Activated naive CD4-positive, alpha-beta T cell (primary cell): ENCODE measurements at regions not wholly inside any gene's neighbourhood (a gene's known extent, or its start where the extent isn't known, plus 50 kb on each side); places are given as distances from the start of the nearest gene placed in this dataset.

ENCODE experiments used
- DNase-seq, 4 experiments: peaks; one replicate each; lab custom pipeline; 2025; lab: John Stamatoyannopoulos, UW

- no peak for DNase-seq
These were observed 287.5 kb upstream of the NPVF start for GRCh38 chr7:25515633-25516275.

DNA sequence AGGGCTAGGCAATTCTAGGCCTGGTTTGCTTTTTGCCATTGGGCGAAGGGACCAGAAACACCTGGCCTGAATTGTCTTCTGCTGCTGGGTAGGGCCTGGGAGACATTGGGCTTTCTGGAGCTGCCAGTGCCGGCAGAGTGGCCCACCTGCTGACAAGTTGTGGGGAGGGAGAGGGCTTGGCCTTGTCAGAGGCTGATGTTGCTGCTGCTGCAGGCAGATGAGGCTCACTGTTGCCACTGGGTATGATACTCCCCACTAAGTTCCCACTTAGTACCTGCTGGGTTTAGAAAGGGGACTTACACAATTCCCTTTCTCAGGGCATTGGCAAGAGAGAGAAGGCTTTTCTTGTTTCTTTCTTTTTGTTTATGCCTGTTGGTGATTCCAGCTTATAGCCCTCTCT lies 289.6 kb upstream of the NPVF start:
- DNase-seq: no peak

DNA sequence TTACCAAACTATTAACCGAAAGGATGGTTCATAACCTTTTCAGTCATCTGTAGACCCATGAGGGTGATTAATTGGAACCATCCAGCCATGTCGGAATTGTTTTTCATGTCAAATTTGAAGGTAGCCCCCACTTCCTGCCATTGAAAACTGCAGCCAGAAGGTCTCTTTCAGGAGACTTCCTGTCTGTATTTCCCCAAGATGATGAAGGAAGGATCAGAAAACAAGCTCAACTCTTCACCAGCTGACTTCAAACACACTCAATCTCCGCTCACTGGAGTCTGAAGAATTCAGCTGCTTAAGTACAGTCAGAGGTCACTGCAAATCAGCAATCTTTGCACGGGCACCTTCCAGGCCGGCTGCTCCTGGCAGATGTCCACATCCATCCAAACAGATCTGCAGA lies 291.7 kb upstream of the NPVF start:
- DNase-seq: no peak

GRCh38 chr7:25520516-25520915 lies 292.2 kb upstream of the NPVF start:
- no peak for DNase-seq

GRCh38 chr7:25521236-25521635 lies 292.9 kb upstream of the NPVF start:
- no peak for DNase-seq

GRCh38 chr7:25522727-25523126 lies 294.4 kb upstream of the NPVF start:
- DNase-seq: no peak

GRCh38 chr7:25527665-25528170 lies 299.4 kb upstream of the NPVF start:
- no peak for DNase-seq

DNA sequence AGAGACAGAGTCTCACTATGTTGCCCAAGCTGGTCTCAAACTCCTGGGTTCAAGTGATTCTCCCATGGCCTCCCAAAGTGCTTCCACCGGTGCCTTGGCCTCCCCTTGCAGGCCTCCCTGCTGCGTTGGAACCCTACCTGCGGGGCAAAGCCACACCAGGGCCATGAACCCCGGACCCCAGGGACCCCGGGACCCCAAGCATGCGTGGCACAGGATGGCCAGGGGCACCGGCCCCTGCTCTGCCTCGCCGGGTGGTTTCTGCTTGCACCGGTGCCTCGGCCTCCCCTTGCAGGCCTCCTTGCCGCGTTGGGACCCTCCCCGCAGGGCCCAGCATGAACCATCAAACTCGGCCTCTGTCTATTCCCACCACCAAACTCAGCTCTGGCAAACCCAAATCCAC lies 301.0 kb upstream of the NPVF start:
- DNase-seq: no peak

- no peak for DNase-seq
These were observed 308.6 kb upstream of the NPVF start for GRCh38 chr7:25536851-25537250.

GRCh38 chr7:25537662-25538375 lies 309.5 kb upstream of the NPVF start:
- DNase-seq: no peak

GRCh38 chr7:25541094-25541821 lies 313.0 kb upstream of the NPVF start:
- DNase-seq: no peak

DNA sequence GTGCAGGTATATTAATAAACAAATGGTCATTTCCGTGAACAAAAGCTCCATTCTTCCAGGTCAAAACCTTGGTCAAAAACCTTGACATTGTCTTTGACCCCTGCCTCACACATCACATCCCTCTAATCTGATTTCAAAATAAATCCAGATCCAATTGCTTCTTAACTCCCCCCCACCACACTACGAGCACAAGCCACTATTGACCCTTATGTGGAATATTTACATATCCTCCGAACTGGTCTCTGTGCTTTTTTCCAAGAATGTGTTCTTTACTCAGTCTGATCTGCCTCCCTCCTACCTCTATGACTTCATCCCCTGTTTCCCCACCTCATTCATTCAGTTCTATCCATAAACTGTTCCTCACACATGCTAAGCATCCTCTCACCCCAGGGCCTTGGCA lies 313.6 kb upstream of the NPVF start:
- no peak for DNase-seq

DNA sequence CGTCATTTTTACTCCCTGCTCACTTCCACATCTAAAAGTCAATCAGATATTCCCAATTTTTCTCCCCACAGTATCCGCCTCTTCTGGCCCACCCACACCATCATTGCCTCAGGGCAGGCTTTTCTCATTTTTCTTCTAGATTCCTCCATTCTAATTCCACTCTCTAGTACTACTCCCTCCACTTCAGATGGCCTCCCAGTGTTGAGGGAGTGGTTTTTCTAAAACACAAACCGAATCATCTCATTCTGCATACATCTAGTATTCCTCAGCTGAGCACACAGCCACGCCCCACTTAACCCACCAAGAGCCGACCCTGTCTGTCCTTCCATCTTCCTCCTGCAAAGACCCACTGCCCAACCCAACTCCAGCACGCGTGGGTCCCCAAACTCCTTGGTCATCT lies 314.9 kb upstream of the NPVF start:
- DNase-seq: no peak

DNA sequence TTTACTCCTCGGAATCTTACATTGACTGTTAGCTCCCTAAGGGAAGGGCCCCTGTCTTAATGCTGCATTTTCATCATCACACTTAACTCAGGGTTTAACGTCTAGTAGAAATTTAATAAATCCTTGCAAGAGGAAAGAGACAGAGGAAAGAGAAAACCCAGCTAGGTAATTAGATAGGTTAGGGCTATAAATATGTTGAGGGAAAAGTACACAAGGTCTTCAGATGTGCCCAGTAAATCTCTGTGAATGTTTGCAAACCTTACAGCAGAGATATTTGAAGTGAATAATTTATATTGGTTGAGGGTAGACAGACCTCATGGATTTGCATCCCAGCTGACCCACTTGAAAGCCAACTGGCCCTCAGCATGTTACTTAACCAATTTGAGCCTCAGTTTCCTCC lies 315.5 kb upstream of the NPVF start:
- no peak for DNase-seq

DNA sequence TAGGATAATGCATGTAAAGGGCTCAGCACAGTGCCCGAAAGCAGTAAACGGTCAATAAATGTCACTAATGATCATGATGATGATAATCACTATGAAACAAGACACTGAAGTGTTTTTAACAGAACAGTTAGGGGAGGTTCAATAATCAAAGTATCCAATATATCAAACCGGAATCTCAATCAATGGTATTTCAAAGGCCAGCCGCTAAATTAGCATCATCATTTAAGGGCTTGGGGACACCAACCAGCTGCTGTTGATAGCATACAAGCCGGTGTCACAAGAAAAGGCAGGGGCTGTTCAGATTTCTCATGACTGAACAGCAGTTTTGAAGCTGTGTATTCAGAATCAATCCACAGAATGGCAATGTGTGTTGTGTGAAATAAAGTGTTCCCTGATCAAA lies 316.0 kb upstream of the NPVF start:
- DNase-seq: no peak

DNA sequence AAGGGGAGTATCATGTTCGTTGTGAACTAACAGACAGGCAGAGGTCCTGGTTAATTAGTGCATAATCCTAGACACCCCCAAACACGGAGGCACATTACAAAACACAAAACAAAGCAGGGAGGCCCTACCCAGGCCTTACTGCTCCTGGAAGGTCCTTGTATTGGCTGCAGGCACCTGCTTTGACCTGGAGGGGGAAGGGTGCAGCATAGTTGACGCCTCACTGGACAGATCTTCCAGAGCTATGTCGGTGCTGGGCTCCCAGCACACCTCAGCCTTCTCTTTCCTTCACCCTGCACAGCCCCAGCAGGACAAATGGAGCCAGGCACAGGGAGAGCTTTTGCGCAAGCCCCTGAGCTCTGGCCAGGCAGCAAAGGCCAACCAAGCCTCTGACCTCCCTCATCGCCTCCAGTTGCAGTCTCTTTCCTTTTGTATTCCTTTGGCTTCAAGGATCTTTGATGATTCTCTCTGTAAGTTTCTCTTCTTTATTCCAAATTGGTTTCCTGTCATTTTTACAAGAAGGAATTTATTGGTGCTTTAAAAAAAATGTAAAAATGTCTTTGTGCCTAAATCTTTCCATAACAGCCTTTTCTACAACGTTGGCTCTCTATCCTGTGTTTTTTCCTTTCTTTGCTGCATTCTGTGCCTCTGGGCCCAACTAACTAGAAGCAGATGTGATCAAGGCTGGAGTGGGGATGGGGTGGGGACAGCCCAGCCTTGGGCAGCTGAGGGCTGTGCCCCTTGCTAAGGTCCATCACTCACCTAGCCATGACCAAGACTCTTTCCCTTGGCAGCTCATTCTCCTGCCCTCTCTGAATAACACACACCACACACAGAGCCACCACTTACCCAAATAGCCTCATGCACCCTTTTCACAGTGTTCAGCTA lies 317.1 kb upstream of the NPVF start:
- DNase-seq: no peak

DNA sequence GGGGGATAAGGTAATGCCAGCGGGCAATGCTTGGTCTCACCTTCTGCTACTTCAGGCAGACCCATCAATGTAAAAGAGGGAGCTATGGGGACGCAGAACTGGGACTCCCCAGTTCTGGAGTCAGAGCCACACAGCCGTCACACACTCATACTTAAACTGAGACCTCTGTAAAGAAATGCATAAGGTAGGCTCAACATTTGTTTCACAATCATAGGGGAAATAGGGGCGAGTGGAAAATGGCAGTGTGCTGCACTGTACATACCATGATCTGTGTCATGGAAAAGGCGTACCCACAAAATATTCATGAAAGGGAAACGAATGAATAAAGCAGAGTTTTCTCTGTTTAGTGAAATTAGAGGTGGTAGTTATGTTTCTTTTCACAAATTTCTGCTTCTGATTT lies 318.0 kb upstream of the NPVF start:
- no peak for DNase-seq

- DNase-seq: no peak
These were observed 321.1 kb upstream of the NPVF start for GRCh38 chr7:25549271-25549921.

GRCh38 chr7:25550149-25550548 lies 321.9 kb upstream of the NPVF start:
- no peak for DNase-seq

GRCh38 chr7:25552998-25553397 lies 324.7 kb upstream of the NPVF start:
- DNase-seq: no peak

DNA sequence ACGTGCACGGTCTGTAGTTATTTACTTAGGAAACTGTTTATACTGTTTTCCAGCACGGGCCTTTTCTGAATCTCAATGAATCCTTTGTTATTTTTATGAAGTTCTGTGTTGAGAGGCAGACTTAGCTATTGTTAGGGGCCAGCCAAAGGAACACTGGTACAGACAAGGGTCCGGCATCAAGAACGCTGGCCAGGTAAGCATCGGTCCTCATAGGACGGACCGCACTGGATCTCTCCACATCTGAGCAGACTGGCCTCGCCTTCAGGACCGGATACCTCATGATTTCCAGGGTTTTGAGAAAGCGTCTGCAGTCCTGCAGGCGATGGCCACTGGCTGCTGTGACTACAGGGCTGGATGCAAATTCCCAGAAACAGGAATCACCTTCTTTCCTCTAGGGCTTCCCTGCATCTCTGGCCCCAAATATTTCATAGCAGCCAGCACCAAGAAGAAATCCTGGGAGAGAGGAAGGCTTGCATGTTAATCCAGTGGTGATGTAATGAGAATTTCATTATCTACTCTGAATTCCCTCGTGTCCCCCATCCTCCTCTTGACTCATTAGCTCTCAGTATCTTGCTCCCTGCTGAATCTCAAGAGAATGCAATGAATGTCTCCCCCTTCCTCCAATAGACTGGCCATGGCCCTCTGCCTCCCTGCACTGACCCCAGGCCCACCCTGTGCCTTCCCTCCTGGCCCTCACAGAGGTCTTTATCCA lies 325.4 kb upstream of the NPVF start:
- no peak for DNase-seq
